ENCODE measurements at regions not wholly inside any gene's neighbourhood (a gene's known extent, or its start where the extent isn't known, plus 50 kb on each side); places are given as distances from the start of the nearest gene placed in this dataset.

DNA sequence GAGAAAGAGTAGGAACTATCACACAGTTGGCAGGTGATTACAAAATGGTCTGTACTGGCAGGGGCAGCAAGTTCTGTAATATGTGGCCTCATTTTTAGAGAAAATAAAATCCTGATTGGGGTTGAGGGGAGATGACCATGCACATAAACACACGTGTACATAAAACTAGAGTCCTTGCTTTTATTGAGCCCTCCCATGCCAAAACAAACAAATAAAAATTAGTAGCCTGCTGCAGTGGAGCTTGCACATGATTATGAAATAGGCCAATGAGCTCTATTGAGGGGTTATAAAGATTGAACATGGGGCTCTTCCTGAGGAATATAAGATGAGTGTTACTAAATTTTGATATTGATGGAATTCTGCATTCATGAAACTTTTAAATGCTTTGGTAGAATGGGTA is 248.4 kb downstream of the ELAVL2 start:
- no peaks in the 10 kb centered on the region for H3K27me3 ChIP-seq (ENCODE audit: insufficient read depth, low read length)
- H3K27ac ChIP-seq (ENCODE audit: low read depth, low read length), result no peak overlapping the region
- H3K18ac ChIP-seq (ENCODE audit: low read length), result no peak overlapping the region
- no peak overlapping the region for H4K12ac ChIP-seq (ENCODE audit: low read depth, low read length)
- no peak overlapping the region for H2BK5ac ChIP-seq (ENCODE audit: low read depth, low read length, poor library complexity)
- H4K91ac ChIP-seq (ENCODE audit: low read depth, low read length), result no peak overlapping the region
- H2BK12ac ChIP-seq (ENCODE audit: low read length), result no peak overlapping the region
- no peaks in the 10 kb centered on the region for H3K9me3 ChIP-seq (ENCODE audit: insufficient read depth, low read depth, low read length)
- no peak overlapping the region for H4K8ac ChIP-seq (ENCODE audit: low read depth, low read length)
- no peak overlapping the region for H3K4ac ChIP-seq (ENCODE audit: low read depth, low read length)
- no peak overlapping the region for H3K4me3 ChIP-seq (ENCODE audit: low read depth, low read length)
- H3K4me1 ChIP-seq (ENCODE audit: control insufficient read depth in 1 of 2, insufficient read depth in 2 of 2, low read length in 2 of 2), result no peaks in the 10 kb centered on the region
- DNase-seq, result no peak
- H2AK5ac ChIP-seq (ENCODE audit: low read length), result no peak overlapping the region
- no peak overlapping the region for H3K9ac ChIP-seq (ENCODE audit: low read length)
- no peak overlapping the region for H2BK120ac ChIP-seq (ENCODE audit: insufficient read depth, low read length, poor library complexity)
- H3K4me2 ChIP-seq (ENCODE audit: low read length), result no peak overlapping the region
- no peaks in the 10 kb centered on the region for H3K36me3 ChIP-seq (ENCODE audit: control insufficient read depth in 1 of 2, insufficient read depth in 2 of 2, low read length in 2 of 2)
- H3K14ac ChIP-seq (ENCODE audit: low read length), result no peak overlapping the region
- no peaks in the 10 kb centered on the region for H3K79me1 ChIP-seq (ENCODE audit: low read length)
- H3K23ac ChIP-seq (ENCODE audit: low read length), result no peak overlapping the region
- H2AFZ ChIP-seq (ENCODE audit: insufficient read depth, low read length, poor library complexity), result no peak overlapping the region
- H3K79me2 ChIP-seq (ENCODE audit: control insufficient read depth, insufficient read depth, low read length, poor library complexity), result no peaks in the 10 kb centered on the region
- WGBS (ENCODE audit: extremely low coverage, insufficient coverage, insufficient read length), result no CpG with 5 or more reads among the region's 1 CpG

DNA sequence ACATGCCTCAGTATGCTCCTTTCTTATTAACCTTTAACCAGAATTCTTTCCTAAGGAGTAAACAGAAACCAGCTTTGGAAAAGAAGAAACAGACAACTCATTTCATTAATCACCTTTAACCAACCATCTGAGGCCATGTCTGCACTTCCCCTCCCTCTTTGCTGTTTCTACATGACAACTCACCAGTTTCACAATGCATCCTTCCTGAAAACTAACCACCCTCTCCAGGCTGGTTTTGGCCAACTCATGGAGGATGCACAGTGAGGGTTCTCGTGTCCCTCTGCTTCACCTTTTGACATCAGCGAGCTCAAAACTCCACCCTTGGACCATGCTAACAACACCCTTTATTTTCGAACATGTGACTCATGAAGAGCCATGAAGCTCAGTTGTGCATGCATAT is 244.1 kb downstream of the ELAVL2 start:
- Histone ChIP-seq H3K9me3 (ENCODE audit: insufficient read depth, low read depth, low read length) (no peaks in the 10 kb centered on the region), H3K4me2 (ENCODE audit: low read length) (no peak overlapping the region), H4K12ac (ENCODE audit: low read depth, low read length) (no peak overlapping the region), H3K4me3 (ENCODE audit: low read depth, low read length) (no peak overlapping the region), H2AFZ (ENCODE audit: insufficient read depth, low read length, poor library complexity) (no peak overlapping the region), H3K4me1 (ENCODE audit: control insufficient read depth in 1 of 2, insufficient read depth in 2 of 2, low read length in 2 of 2) (no peaks in the 10 kb centered on the region), H2BK5ac (ENCODE audit: low read depth, low read length, poor library complexity) (no peak overlapping the region), H3K9ac (ENCODE audit: low read length) (no peak overlapping the region), H2AK5ac (ENCODE audit: low read length) (no peak overlapping the region), H3K79me1 (ENCODE audit: low read length) (no peaks in the 10 kb centered on the region), H3K36me3 (ENCODE audit: control insufficient read depth in 1 of 2, insufficient read depth in 2 of 2, low read length in 2 of 2) (no peaks in the 10 kb centered on the region), H3K14ac (ENCODE audit: low read length) (no peak overlapping the region), H3K27ac (ENCODE audit: low read depth, low read length) (no peak overlapping the region), H4K8ac (ENCODE audit: low read depth, low read length) (no peak overlapping the region), H3K18ac (ENCODE audit: low read length) (no peak overlapping the region), H2BK12ac (ENCODE audit: low read length) (no peak overlapping the region), H4K91ac (ENCODE audit: low read depth, low read length) (no peak overlapping the region), H3K23ac (ENCODE audit: low read length) (no peak overlapping the region), H3K79me2 (ENCODE audit: control insufficient read depth, insufficient read depth, low read length, poor library complexity) (no peaks in the 10 kb centered on the region), H2BK120ac (ENCODE audit: insufficient read depth, low read length, poor library complexity) (no peak overlapping the region), H3K4ac (ENCODE audit: low read depth, low read length) (no peak overlapping the region), H3K27me3 (ENCODE audit: insufficient read depth, low read length) (no peaks in the 10 kb centered on the region)
- no peak for DNase-seq
- no CpG with 5 or more reads among the region's 3 CpGs for WGBS (ENCODE audit: extremely low coverage, insufficient coverage, insufficient read length)

DNA sequence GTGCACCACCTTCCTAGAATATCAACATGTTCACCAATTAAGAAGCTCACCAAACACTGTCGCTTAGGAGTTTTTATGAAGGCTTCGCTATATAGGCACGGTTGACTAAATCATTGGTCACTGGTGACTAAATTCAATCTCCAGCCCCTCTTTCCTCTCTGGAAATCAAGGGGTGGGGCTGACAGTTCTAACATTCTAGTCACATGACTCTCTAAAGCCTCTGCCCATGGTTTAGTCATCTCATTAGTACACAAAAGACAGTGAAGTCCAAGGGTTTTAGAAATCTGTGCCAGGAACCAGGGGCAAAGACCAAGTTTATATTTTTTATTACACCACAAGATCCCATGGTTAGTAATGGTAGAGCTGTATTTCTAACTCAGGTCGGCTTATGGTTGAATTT is 243.2 kb downstream of the ELAVL2 start:
- H3K9ac ChIP-seq (ENCODE audit: low read length), result no peak overlapping the region
- H3K4me2 ChIP-seq (ENCODE audit: low read length), result no peak overlapping the region
- no peak overlapping the region for H2AFZ ChIP-seq (ENCODE audit: insufficient read depth, low read length, poor library complexity)
- H2BK12ac ChIP-seq (ENCODE audit: low read length), result no peak overlapping the region
- no peak overlapping the region for H2BK120ac ChIP-seq (ENCODE audit: insufficient read depth, low read length, poor library complexity)
- H3K18ac ChIP-seq (ENCODE audit: low read length), result no peak overlapping the region
- no peak for DNase-seq
- no peaks in the 10 kb centered on the region for H3K79me1 ChIP-seq (ENCODE audit: low read length)
- H3K14ac ChIP-seq (ENCODE audit: low read length), result no peak overlapping the region
- no peak overlapping the region for H2AK5ac ChIP-seq (ENCODE audit: low read length)
- H3K36me3 ChIP-seq (ENCODE audit: control insufficient read depth in 1 of 2, insufficient read depth in 2 of 2, low read length in 2 of 2), result no peaks in the 10 kb centered on the region
- no peaks in the 10 kb centered on the region for H3K9me3 ChIP-seq (ENCODE audit: insufficient read depth, low read depth, low read length)
- H3K79me2 ChIP-seq (ENCODE audit: control insufficient read depth, insufficient read depth, low read length, poor library complexity), result no peaks in the 10 kb centered on the region
- no peak overlapping the region for H3K4ac ChIP-seq (ENCODE audit: low read depth, low read length)
- H3K4me3 ChIP-seq (ENCODE audit: low read depth, low read length), result no peak overlapping the region
- H3K23ac ChIP-seq (ENCODE audit: low read length), result no peak overlapping the region
- H3K27ac ChIP-seq (ENCODE audit: low read depth, low read length), result no peak overlapping the region
- H3K4me1 ChIP-seq (ENCODE audit: control insufficient read depth in 1 of 2, insufficient read depth in 2 of 2, low read length in 2 of 2), result no peaks in the 10 kb centered on the region
- no peaks in the 10 kb centered on the region for H3K27me3 ChIP-seq (ENCODE audit: insufficient read depth, low read length)
- H2BK5ac ChIP-seq (ENCODE audit: low read depth, low read length, poor library complexity), result no peak overlapping the region
- no peak overlapping the region for H4K12ac ChIP-seq (ENCODE audit: low read depth, low read length)
- H4K91ac ChIP-seq (ENCODE audit: low read depth, low read length), result no peak overlapping the region
- no CpG with 5 or more reads among the region's 4 CpGs for WGBS (ENCODE audit: extremely low coverage, insufficient coverage, insufficient read length)
- H4K8ac ChIP-seq (ENCODE audit: low read depth, low read length), result no peak overlapping the region

DNA sequence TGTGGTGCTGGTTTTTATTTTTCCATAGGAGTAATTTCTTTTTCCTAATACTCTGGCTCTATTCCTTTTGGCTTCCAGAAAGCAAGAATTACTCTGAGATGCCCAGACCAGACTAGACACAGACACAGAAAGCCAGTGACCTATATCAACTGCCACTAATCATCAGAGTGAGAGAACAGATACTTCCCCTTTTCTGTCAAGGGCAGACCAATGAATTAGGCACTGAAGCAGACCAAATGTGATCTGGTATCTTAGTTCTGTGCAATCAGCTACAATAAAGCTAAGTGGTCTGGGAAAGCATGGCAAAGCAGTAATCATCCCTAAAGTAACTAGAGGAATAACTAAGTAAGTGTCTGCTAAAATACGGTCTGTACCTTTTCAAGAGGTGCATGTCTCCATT is 239.1 kb downstream of the ELAVL2 start:
- H3K9ac ChIP-seq (ENCODE audit: low read length), result no peak overlapping the region
- no peak overlapping the region for H3K18ac ChIP-seq (ENCODE audit: low read length)
- no peak for DNase-seq
- H3K14ac ChIP-seq (ENCODE audit: low read length), result no peak overlapping the region
- H3K79me1 ChIP-seq (ENCODE audit: low read length), result no peaks in the 10 kb centered on the region
- no peak overlapping the region for H3K27ac ChIP-seq (ENCODE audit: low read depth, low read length)
- H2AFZ ChIP-seq (ENCODE audit: insufficient read depth, low read length, poor library complexity), result no peak overlapping the region
- H3K9me3 ChIP-seq (ENCODE audit: insufficient read depth, low read depth, low read length), result no peaks in the 10 kb centered on the region
- H4K12ac ChIP-seq (ENCODE audit: low read depth, low read length), result no peak overlapping the region
- H3K27me3 ChIP-seq (ENCODE audit: insufficient read depth, low read length), result no peaks in the 10 kb centered on the region
- H3K36me3 ChIP-seq (ENCODE audit: control insufficient read depth in 1 of 2, insufficient read depth in 2 of 2, low read length in 2 of 2), result no peaks in the 10 kb centered on the region
- no peak overlapping the region for H3K4ac ChIP-seq (ENCODE audit: low read depth, low read length)
- H2BK5ac ChIP-seq (ENCODE audit: low read depth, low read length, poor library complexity), result no peak overlapping the region
- no peak overlapping the region for H2BK12ac ChIP-seq (ENCODE audit: low read length)
- H3K79me2 ChIP-seq (ENCODE audit: control insufficient read depth, insufficient read depth, low read length, poor library complexity), result no peaks in the 10 kb centered on the region
- H4K8ac ChIP-seq (ENCODE audit: low read depth, low read length), result no peak overlapping the region
- H3K4me2 ChIP-seq (ENCODE audit: low read length), result no peak overlapping the region
- no peak overlapping the region for H2AK5ac ChIP-seq (ENCODE audit: low read length)
- H4K91ac ChIP-seq (ENCODE audit: low read depth, low read length), result no peak overlapping the region
- H3K4me3 ChIP-seq (ENCODE audit: low read depth, low read length), result no peak overlapping the region
- no peak overlapping the region for H3K23ac ChIP-seq (ENCODE audit: low read length)
- no peak overlapping the region for H2BK120ac ChIP-seq (ENCODE audit: insufficient read depth, low read length, poor library complexity)
- WGBS (ENCODE audit: extremely low coverage, insufficient coverage, insufficient read length), result no CpG with 5 or more reads among the region's 1 CpG
- no peaks in the 10 kb centered on the region for H3K4me1 ChIP-seq (ENCODE audit: control insufficient read depth in 1 of 2, insufficient read depth in 2 of 2, low read length in 2 of 2)
